ENCODE measurements at regions not wholly inside any gene's neighbourhood (a gene's known extent, or its start where the extent isn't known, plus 50 kb on each side); places are given as distances from the start of the nearest gene placed in this dataset.

DNA sequence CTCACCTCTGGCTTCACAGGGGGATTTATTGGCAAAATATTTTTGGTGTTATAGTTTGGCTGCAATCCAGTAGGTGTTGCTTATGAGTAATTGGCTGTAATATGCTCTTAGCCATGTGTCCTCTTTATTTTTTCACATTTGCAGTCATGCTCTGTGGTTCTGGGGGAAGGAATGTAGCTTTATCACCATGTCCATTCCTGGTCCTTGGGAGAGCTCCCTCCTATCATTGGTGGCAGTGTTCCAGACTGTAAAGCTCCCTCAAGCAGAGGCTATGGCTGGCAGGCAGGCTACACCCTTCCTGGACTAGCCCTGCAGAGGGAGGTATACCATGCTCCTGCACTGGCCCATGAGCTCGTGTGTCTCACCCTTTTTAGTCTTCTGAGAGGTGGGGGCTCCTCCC lies 120.0 kb upstream of the FSIP2 start:
- no peak for DNase-seq (ENCODE audit: low read depth in 1 of 2, low spot score in 1 of 2)
- in situ Hi-C loops (cut with HindIII; ENCODE audit: low pct_unique_long_range_greater_than_20kb, low sequenced_read_pairs) = no loop called here
- no peak for TF ChIP-seq JUND (IDR thresholded peaks at IDR 0.05; ENCODE audit: low read depth)

GRCh38 chr2:185625604-185626003 lies 113.0 kb upstream of the FSIP2 start:
- no peak for TF ChIP-seq JUND (IDR thresholded peaks at IDR 0.05; ENCODE audit: low read depth)
- in situ Hi-C loops (cut with HindIII; ENCODE audit: low pct_unique_long_range_greater_than_20kb, low sequenced_read_pairs) = no loop called here
- DNase-seq (ENCODE audit: low read depth in 1 of 2, low spot score in 1 of 2) = no peak

DNA sequence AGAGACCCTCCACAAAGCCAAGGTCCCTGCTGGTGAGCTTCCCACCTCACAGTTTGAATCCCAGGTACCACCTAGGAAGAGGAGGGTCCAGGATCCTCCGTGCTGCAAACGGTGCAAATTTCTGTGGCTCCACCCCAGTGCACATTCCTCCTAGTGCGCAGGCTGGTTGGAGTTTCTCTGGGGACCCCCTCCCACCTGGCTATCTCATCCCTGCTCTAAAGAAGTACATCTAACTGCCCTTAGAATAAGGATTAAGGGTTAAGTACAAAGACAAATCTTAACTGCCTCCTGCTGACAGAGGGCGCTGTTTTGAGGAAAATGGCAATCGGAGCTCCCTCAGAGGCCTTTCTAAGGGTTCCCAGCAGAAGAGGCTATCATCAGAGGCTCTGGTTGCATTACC lies 109.6 kb upstream of the FSIP2 start:
- TF ChIP-seq JUND (IDR thresholded peaks at IDR 0.05; ENCODE audit: low read depth) = no peak
- DNase-seq (ENCODE audit: low read depth in 1 of 2, low spot score in 1 of 2) = peak in 1 of 2 experiments; percentile 40
- in situ Hi-C loops (cut with HindIII; ENCODE audit: low pct_unique_long_range_greater_than_20kb, low sequenced_read_pairs) = no loop called here

DNA sequence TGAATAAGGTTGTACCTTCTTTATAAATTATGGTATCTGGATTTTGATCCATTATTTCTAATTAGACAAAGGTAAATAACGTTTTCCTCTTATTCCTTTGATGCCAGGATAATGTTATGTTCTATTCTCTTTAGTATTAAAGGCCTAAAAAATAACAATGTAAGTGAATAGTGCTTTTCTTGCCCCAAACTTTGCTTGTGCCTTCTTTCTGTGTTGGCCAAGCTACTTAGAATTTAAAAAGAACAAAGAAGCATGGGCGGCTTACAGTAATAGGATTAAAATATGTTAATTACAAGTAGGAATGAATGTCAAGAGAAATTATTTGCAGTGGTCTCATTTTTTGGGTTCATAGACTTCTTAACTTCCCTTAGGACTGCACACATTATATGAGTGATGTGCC lies 105.0 kb upstream of the FSIP2 start:
- in situ Hi-C loops (cut with HindIII; ENCODE audit: low pct_unique_long_range_greater_than_20kb, low sequenced_read_pairs) = no loop called here
- no peak for TF ChIP-seq JUND (IDR thresholded peaks at IDR 0.05; ENCODE audit: low read depth)
- DNase-seq (ENCODE audit: low read depth in 1 of 2, low spot score in 1 of 2) = no peak

GRCh38 chr2:185638771-185639170 lies 99.8 kb upstream of the FSIP2 start:
- in situ Hi-C loops (cut with HindIII; ENCODE audit: low pct_unique_long_range_greater_than_20kb, low sequenced_read_pairs) = no loop called here
- no peak for TF ChIP-seq JUND (IDR thresholded peaks at IDR 0.05; ENCODE audit: low read depth)
- no peak for DNase-seq (ENCODE audit: low read depth in 1 of 2, low spot score in 1 of 2)

GRCh38 chr2:185640588-185640987 lies 98.0 kb upstream of the FSIP2 start:
- TF ChIP-seq JUND (IDR thresholded peaks at IDR 0.05; ENCODE audit: low read depth) = no peak
- in situ Hi-C loops (cut with HindIII; ENCODE audit: low pct_unique_long_range_greater_than_20kb, low sequenced_read_pairs) = no loop called here
- DNase-seq (ENCODE audit: low read depth in 1 of 2, low spot score in 1 of 2) = no peak

DNA sequence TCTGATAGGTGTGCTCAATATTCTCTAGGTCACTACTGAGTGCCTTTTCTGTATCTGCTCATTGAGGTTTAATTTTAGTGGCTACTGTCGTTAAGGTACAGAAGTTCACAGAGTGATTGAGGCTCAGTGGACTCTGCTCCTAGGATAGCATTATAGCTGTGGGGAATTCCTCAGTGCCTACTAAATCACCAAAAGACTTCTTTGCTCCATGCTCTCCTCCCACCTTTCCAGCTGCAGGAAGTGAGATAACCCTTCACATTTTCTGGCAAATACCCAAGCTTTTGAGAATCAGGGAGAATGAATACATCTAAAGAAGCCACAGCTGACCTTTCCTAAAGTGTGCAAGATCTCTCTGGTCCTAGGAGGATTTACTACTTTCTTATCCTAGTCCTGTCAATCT lies 95.2 kb upstream of the FSIP2 start:
- in situ Hi-C loops (cut with HindIII; ENCODE audit: low pct_unique_long_range_greater_than_20kb, low sequenced_read_pairs) = no loop called here
- no peak for DNase-seq (ENCODE audit: low read depth in 1 of 2, low spot score in 1 of 2)
- no peak for TF ChIP-seq JUND (IDR thresholded peaks at IDR 0.05; ENCODE audit: low read depth)

DNA sequence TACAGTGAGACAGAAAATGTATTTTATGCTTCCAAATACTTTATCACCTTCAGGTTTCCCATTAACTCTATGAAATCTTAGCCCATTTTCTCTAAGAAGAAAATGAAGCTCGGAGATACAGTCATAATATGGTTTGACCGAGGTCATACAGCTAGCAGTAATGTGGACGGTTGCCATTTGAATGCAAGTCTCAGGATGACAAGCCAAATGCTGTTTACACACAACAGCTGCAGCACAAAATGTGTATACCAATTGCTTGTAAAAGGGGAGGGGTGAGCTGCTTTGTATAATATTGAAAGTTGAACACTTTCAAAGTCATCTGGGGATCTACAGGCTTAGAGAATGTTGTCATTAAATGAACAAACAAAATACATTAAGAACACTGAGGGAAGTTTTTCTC lies 93.8 kb upstream of the FSIP2 start:
- DNase-seq (ENCODE audit: low read depth in 1 of 2, low spot score in 1 of 2) = peak in 1 of 2 experiments; percentile 3
- in situ Hi-C loops (cut with HindIII; ENCODE audit: low pct_unique_long_range_greater_than_20kb, low sequenced_read_pairs) = no loop called here
- no peak for TF ChIP-seq JUND (IDR thresholded peaks at IDR 0.05; ENCODE audit: low read depth)

DNA sequence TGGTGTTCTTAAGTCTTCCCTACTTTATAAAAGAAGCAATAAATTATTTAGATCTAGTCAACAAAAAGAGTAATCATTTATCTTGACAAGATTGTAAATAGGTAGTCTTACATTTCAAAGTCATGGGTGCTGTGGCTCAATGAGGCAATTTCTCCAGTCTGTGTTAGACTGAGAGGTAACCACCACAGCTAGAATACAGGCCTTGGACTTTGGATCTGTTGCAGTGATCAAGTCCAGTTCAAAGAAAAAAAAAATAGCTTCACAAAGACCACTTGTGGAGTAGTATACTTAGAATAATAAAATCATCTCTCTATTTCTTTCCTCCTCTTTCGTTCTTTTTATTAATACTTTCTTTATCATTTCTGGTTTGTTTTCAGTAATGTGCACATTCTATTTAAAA lies 93.1 kb upstream of the FSIP2 start:
- DNase-seq (ENCODE audit: low read depth in 1 of 2, low spot score in 1 of 2) = no peak
- in situ Hi-C loops (cut with HindIII; ENCODE audit: low pct_unique_long_range_greater_than_20kb, low sequenced_read_pairs) = no loop called here
- TF ChIP-seq JUND (IDR thresholded peaks at IDR 0.05; ENCODE audit: low read depth) = no peak

GRCh38 chr2:185658750-185659149 lies 79.9 kb upstream of the FSIP2 start:
- TF ChIP-seq JUND (IDR thresholded peaks at IDR 0.05; ENCODE audit: low read depth) = no peak
- no peak for DNase-seq (ENCODE audit: low read depth in 1 of 2, low spot score in 1 of 2)
- in situ Hi-C loops (cut with HindIII; ENCODE audit: low pct_unique_long_range_greater_than_20kb, low sequenced_read_pairs) = no loop called here

DNA sequence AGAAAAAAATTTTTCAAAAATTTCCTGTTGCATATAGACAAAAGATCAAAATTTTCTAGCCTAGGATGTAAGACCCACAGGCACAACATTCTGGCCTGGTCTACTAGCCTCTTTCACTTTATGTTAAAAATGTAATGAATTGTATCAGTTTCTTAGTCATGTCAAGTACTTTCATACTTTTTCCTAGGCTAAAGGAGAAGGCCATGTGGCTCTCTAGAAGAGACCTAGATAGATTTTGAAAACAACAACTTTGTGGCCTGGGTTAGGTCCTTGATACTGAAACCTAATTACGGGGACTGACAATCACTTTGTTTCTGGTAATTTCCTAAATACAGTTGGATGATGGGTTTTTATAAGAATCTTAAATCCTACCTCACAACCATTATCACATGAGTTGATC lies 74.8 kb upstream of the FSIP2 start:
- in situ Hi-C loops (cut with HindIII; ENCODE audit: low pct_unique_long_range_greater_than_20kb, low sequenced_read_pairs) = no loop called here
- no peak for DNase-seq (ENCODE audit: low read depth in 1 of 2, low spot score in 1 of 2)
- no peak for TF ChIP-seq JUND (IDR thresholded peaks at IDR 0.05; ENCODE audit: low read depth)

- DNase-seq (ENCODE audit: low read depth in 1 of 2, low spot score in 1 of 2) = no peak
- TF ChIP-seq JUND (IDR thresholded peaks at IDR 0.05; ENCODE audit: low read depth) = no peak
- in situ Hi-C loops (cut with HindIII; ENCODE audit: low pct_unique_long_range_greater_than_20kb, low sequenced_read_pairs) = no loop called here
These were observed 74.2 kb upstream of the FSIP2 start for GRCh38 chr2:185664384-185664783.

GRCh38 chr2:185665251-185665814 lies 73.3 kb upstream of the FSIP2 start:
- DNase-seq (ENCODE audit: low read depth in 1 of 2, low spot score in 1 of 2) = no peak
- in situ Hi-C loops (cut with HindIII; ENCODE audit: low pct_unique_long_range_greater_than_20kb, low sequenced_read_pairs) = no loop called here
- no peak for TF ChIP-seq JUND (IDR thresholded peaks at IDR 0.05; ENCODE audit: low read depth)

GRCh38 chr2:185667452-185667851 lies 71.2 kb upstream of the FSIP2 start:
- in situ Hi-C loops (cut with HindIII; ENCODE audit: low pct_unique_long_range_greater_than_20kb, low sequenced_read_pairs) = no loop called here
- DNase-seq (ENCODE audit: low read depth in 1 of 2, low spot score in 1 of 2) = no peak
- no peak for TF ChIP-seq JUND (IDR thresholded peaks at IDR 0.05; ENCODE audit: low read depth)

Measured in T47D (cell line).